ENCODE measurements at regions not wholly inside any gene's neighbourhood (a gene's known extent, or its start where the extent isn't known, plus 50 kb on each side); places are given as distances from the start of the nearest gene placed in this dataset.
"Not testable (repeated sequence)": the region's sequence is repeated elsewhere in the genome, so short reads cannot be mapped to it uniquely, and the experiment has no call there.

DNA sequence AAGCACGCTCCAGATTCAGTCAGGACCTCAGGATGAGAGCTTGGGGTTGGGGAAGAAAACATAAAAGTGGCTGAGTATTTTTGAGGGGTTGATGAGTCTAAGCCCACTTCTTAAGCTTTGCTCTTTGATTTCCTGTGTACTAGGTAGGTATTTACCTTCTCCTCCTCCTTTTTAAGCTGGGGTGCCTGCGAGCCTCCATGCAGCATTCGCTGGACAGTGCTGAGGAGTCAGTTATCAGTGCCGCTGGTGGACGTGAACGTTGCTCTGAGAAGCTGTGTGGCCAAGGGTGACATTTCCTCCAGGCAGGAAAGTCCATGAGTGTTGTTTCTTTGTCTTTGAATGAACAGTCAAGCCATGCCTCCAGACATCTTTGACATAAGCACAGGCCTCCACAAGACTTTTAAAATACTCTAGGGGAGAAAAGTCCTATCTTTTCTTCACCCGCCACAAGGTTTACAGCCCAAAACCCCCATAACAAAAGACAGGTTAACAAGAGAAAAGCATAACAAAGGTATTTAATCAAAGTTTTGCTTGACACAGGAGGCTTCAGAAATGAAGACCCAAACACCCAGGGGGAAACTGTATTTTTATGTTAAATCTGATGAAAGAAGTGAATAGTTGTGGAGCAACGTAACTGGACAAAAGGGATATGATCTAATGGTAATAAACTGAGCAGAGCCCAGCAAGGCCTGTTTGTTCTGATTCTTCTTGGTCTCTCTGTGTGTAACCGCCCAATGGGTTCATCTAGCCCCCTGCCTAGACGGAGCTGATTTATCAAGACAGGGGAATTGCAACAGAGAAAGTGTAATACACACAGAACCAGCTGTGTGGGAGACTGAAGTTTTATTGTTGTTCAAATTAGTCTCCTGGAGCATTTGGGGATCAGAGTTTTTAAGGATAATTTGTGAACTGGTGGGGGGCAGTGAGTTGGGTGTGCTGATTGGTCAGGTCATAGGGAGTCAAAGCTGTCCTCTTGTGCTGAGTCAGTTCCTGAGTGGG, 217.9 kb downstream of the SPATA31A1 start:
- not testable (repeated sequence) for H3K9ac ChIP-seq (ENCODE audit: low read length); H3K27me3 ChIP-seq (ENCODE audit: control insufficient read depth, insufficient read depth, low read length)

DNA sequence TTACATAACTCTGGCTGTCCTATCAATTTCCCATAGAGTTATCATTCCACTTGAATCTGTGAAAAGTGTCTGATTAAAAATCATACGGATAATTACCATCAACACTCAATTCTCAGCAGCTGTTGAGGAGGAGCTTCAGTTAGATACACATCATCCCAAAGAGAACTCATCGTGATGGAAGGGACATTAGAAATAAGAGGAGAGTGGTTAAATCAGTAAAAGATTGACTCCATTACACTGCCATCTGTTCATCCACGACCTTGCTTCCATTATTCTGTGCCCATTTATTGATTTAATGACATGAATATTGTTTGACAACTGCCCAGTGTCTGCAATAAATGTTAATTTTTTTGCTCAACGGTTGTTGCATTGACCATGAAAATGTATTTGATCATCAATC, 223.5 kb downstream of the SPATA31A1 start:
- not testable (repeated sequence) for H3K9ac ChIP-seq (ENCODE audit: low read length); H3K27me3 ChIP-seq (ENCODE audit: control insufficient read depth, insufficient read depth, low read length); H3K4me3 ChIP-seq (ENCODE audit: low read length); H3K4me1 ChIP-seq (ENCODE audit: control insufficient read depth, insufficient read depth, low read length); H3K27ac ChIP-seq (ENCODE audit: low read depth, low read length); H3K36me3 ChIP-seq (ENCODE audit: control insufficient read depth, insufficient read depth, low read length)

More for the DNA sequence above, 217.9 kb downstream of the SPATA31A1 start:
- H3K4me3 ChIP-seq (ENCODE audit: low read length); H3K36me3 ChIP-seq (ENCODE audit: control insufficient read depth, insufficient read depth, low read length); H3K4me1 ChIP-seq (ENCODE audit: control insufficient read depth, insufficient read depth, low read length); H3K27ac ChIP-seq (ENCODE audit: low read depth, low read length): not testable (repeated sequence)

DNA sequence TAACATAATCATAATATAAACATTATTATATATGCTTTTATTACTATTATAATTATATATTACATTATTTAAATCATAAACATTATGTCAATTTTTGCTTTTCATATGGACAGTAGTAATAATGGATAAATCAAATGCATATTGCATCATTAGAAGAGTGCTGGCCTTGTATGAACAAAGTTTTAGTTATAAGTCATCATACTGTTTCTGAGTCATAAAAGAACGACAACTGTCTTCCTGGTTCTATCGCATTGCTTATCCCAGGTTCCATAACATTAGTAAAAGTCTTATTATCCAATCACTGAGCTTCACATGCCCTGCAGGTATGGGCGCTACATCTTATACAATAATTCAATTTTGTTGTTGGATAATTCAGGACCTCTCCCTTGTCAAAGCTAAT, 225.8 kb downstream of the SPATA31A1 start:
- not testable (repeated sequence) for H3K4me1 ChIP-seq (ENCODE audit: control insufficient read depth, insufficient read depth, low read length); H3K9ac ChIP-seq (ENCODE audit: low read length); H3K4me3 ChIP-seq (ENCODE audit: low read length); H3K27me3 ChIP-seq (ENCODE audit: control insufficient read depth, insufficient read depth, low read length); H3K27ac ChIP-seq (ENCODE audit: low read depth, low read length); H3K36me3 ChIP-seq (ENCODE audit: control insufficient read depth, insufficient read depth, low read length)

DNA sequence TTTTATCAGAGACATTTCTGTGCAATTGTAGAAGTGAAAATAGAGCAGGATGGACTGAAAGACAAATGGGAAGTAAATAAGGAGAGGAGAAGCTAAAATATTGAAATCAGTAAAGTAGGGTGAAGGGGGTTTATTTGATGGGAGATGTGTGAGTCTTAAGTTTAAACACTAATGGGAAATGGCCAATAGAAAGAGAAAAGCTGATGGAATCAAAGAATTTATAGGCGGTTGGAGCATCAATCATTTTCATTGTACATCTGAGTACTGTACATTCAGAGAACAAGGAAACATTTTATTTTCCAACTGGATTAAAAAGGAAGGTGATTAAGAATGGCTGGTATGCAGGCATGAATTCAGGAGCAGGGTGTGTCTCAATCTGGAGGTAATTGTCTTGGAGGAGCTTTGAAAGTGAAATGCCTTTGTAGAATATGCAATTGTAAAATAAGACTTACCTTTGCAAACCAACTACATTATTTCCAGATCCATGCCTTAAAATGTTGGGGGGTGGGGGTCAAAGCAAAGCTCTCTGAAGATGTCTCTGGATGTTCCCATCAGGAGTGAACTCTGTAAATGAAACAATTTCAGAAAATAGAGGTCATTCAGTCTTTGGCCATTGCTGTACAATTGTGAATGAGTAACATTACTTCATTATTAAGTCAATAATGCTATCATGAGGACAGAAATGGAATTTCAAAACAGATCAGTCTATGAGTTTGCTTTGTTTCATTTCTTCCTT, 227.4 kb downstream of the SPATA31A1 start:
- H3K4me3 ChIP-seq (ENCODE audit: low read length); H3K27ac ChIP-seq (ENCODE audit: low read depth, low read length): not testable (repeated sequence)

DNA sequence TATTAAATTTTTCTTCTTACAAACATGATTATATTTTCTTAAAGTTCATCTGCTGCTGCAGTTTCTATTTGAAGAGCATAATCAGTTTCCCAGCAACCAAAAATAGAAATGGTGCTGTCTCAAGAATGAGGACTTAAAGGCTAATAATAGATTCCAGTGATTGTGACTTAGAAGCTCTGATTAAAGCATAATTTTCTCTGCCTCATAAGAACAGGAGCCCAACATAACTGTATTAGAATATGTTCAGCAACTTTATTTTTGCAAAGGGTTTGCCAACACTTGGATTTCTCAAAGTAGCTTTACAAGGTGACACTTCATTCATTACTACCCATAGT, 227.9 kb downstream of the SPATA31A1 start:
- H3K27me3 ChIP-seq (ENCODE audit: control insufficient read depth, insufficient read depth, low read length); H3K27ac ChIP-seq (ENCODE audit: low read depth, low read length); H3K4me1 ChIP-seq (ENCODE audit: control insufficient read depth, insufficient read depth, low read length); H3K9ac ChIP-seq (ENCODE audit: low read length); H3K36me3 ChIP-seq (ENCODE audit: control insufficient read depth, insufficient read depth, low read length); H3K4me3 ChIP-seq (ENCODE audit: low read length): not testable (repeated sequence)

More for the DNA sequence above, 227.4 kb downstream of the SPATA31A1 start:
- not testable (repeated sequence) for H3K36me3 ChIP-seq (ENCODE audit: control insufficient read depth, insufficient read depth, low read length); H3K9ac ChIP-seq (ENCODE audit: low read length); H3K27me3 ChIP-seq (ENCODE audit: control insufficient read depth, insufficient read depth, low read length); H3K4me1 ChIP-seq (ENCODE audit: control insufficient read depth, insufficient read depth, low read length)

DNA sequence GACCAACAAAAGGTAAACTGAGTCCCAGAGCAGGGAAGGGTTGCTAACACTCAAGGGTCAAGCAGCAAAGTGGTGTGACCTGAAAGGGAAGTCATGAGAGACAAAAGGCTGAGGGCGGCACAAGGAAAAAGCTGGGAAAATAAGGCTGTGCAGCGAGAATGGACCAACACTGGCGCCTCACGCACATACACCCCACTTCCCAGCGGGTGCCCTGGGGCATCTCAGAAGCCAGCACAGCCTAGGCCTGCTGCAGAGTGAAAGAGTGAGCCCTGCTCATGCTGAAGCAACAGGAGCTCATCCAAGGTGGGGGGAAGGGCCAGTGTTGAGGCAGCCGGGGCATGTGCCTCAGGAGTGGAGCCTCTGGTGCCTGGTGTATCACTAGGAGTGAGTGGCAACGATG, 229.8 kb downstream of the SPATA31A1 start:
- H3K27me3 ChIP-seq (ENCODE audit: control insufficient read depth, insufficient read depth, low read length); H3K4me3 ChIP-seq (ENCODE audit: low read length); H3K27ac ChIP-seq (ENCODE audit: low read depth, low read length); H3K4me1 ChIP-seq (ENCODE audit: control insufficient read depth, insufficient read depth, low read length); H3K9ac ChIP-seq (ENCODE audit: low read length); H3K36me3 ChIP-seq (ENCODE audit: control insufficient read depth, insufficient read depth, low read length): not testable (repeated sequence)

DNA sequence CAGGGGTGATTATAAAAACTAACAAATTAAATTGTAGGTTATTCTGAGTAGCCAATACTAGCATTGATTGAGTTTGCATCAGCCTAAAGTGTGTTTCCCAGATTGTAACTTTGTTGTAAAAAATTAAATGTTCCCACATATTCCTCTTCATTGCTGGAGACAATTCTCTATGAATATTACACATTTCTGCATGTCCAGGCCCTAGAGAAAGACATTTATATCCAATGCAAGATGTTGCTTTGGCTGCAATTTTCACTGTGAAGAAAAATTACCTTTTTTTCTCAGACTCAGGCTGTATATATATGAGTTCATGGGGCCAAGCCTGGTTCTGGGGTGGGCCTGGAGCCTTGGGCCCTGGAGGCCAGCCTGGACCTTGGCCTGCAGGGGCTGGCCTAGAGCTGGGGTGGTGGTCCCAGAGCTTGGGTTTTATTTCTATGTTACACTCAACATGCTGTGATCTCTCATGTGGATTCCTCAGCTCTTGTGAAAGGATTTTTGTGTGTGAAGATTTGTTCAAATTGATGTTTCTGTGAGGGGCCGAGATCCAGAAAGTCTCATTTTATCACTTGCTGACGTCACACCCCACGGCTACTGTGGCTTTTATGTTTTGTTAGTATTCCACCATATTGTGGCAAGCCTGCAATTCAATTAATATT, 232.5 kb downstream of the SPATA31A1 start:
- H3K36me3 ChIP-seq (ENCODE audit: control insufficient read depth, insufficient read depth, low read length), result no peaks in the 10 kb centered on the region
- no peaks in the 10 kb centered on the region for H3K27me3 ChIP-seq (ENCODE audit: control insufficient read depth, insufficient read depth, low read length)
- no peak overlapping the region for H3K27ac ChIP-seq (ENCODE audit: low read depth, low read length)
- no peaks in the 10 kb centered on the region for H3K4me1 ChIP-seq (ENCODE audit: control insufficient read depth, insufficient read depth, low read length)
- H3K4me3 ChIP-seq (ENCODE audit: low read length), result no peak overlapping the region
- H3K9ac ChIP-seq (ENCODE audit: low read length), result no peak overlapping the region

DNA sequence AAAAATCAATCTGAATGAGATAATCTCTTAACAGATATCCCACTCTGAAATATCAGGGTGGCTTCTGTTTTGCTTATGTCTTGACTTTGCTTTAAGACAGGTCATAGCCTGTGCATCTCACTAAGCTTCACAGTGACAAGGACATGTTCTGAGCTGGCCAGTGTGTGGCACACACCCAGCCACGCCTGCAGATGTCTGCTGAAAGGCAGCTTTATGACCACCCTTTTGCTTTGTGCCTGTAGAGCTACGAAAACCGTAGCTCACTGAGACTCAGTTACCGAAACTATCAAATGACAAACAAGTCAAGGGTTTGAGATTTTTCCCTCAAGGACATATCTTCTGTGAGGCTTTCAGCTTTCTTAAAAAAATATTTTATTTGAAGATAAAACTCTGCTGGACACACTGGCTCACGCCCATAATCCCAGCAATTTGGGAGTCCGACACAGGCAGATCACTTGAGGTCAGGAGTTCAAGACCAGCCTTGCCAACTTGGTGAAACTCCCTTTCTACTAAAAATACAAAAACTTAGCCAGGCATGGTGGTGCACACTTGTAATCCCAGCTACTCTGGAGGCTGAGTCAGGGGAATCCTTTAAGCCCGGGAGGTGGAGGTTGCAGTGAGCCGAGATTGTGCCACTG, 233.2 kb downstream of the SPATA31A1 start:
- H3K9ac ChIP-seq (ENCODE audit: low read length), result no peak overlapping the region
- no peak overlapping the region for H3K27ac ChIP-seq (ENCODE audit: low read depth, low read length)
- no peak overlapping the region for H3K4me3 ChIP-seq (ENCODE audit: low read length)
- H3K36me3 ChIP-seq (ENCODE audit: control insufficient read depth, insufficient read depth, low read length), result no peaks in the 10 kb centered on the region
- no peaks in the 10 kb centered on the region for H3K4me1 ChIP-seq (ENCODE audit: control insufficient read depth, insufficient read depth, low read length)
- H3K27me3 ChIP-seq (ENCODE audit: control insufficient read depth, insufficient read depth, low read length), result no peaks in the 10 kb centered on the region

DNA sequence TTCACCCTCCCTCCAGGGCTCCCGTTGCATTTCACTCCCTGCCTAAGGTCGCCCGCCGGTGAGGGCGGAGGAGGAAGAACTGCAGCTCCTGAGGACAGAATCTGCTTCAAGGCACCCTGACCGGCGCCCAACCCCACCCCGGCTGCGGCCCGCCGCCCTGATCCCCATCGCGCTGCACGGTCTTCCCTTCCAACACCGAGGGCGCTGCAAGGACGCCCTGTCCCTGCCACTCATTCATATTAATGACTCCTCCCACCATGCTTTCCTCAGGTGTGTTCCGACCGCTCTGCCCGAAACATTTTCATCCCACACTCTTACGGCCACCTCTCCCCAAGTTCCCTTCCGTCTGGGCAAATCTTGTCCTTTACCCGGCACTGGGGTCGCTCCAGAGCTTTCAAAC, 248.6 kb downstream of the SPATA31A1 start:
- H3K9ac ChIP-seq (ENCODE audit: low read length); H3K4me1 ChIP-seq (ENCODE audit: control insufficient read depth, insufficient read depth, low read length); H3K27me3 ChIP-seq (ENCODE audit: control insufficient read depth, insufficient read depth, low read length); H3K4me3 ChIP-seq (ENCODE audit: low read length); H3K36me3 ChIP-seq (ENCODE audit: control insufficient read depth, insufficient read depth, low read length); H3K27ac ChIP-seq (ENCODE audit: low read depth, low read length): not testable (repeated sequence)

DNA sequence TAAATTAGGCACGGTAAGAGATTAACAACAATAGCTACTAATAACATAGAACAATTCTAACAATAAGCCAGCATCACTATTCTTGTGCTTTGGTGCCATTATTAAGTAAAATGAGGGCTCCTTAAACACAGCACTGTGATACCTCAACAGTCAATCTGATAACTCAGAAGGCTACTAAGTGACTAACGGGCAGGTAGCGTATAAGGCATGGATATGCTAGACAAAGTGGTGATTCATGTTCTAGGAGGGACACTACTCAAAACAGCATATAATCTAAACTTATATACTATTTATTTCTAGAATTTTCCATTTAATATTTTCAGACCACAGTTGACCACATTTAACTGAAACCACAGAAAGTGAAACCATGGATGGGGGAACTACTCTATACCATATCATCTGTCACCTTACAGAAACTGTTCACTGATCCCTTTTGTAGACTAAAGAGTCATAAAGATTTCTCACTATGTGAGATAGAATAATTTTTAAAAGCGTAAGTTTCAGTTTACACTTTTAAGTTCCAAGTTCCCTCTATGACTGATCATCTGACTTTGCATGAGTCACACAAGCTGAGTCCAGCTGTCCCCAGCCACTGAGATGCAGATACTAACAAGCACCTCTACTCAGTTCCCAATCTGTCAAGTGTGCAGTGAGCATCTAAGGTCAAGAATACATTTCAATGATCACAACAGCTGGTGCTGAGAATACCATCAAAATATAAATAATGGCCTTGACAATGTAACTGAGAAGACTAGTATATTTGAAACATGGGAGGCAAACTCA, 256.2 kb downstream of the SPATA31A1 start:
- not testable (repeated sequence) for H3K27me3 ChIP-seq (ENCODE audit: control insufficient read depth, insufficient read depth, low read length)

DNA sequence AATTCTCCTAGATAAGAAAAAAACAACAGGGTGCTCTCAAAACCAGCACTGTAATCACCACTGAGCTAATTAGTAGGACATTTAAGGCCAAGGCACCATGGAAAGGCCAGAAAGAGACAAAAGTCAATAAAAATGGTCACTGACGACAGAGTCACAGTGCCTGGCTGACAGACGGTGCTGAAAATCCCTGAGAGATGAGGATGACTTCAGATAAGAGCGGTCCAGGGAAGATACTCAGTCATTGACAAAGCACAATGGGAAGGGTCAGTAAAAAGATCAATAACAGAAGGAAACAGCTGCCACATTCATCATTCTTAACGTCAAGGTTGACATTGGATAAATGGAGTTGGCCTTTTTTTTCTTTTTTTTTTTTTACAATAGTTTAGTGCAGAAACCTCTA, 261.0 kb downstream of the SPATA31A1 start:
- not testable (repeated sequence) for H3K36me3 ChIP-seq (ENCODE audit: control insufficient read depth, insufficient read depth, low read length); H3K4me3 ChIP-seq (ENCODE audit: low read length); H3K4me1 ChIP-seq (ENCODE audit: control insufficient read depth, insufficient read depth, low read length); H3K27me3 ChIP-seq (ENCODE audit: control insufficient read depth, insufficient read depth, low read length); H3K27ac ChIP-seq (ENCODE audit: low read depth, low read length); H3K9ac ChIP-seq (ENCODE audit: low read length)

More for the DNA sequence above, 256.2 kb downstream of the SPATA31A1 start:
- H3K4me1 ChIP-seq (ENCODE audit: control insufficient read depth, insufficient read depth, low read length); H3K4me3 ChIP-seq (ENCODE audit: low read length); H3K27ac ChIP-seq (ENCODE audit: low read depth, low read length); H3K9ac ChIP-seq (ENCODE audit: low read length); H3K36me3 ChIP-seq (ENCODE audit: control insufficient read depth, insufficient read depth, low read length): not testable (repeated sequence)

DNA sequence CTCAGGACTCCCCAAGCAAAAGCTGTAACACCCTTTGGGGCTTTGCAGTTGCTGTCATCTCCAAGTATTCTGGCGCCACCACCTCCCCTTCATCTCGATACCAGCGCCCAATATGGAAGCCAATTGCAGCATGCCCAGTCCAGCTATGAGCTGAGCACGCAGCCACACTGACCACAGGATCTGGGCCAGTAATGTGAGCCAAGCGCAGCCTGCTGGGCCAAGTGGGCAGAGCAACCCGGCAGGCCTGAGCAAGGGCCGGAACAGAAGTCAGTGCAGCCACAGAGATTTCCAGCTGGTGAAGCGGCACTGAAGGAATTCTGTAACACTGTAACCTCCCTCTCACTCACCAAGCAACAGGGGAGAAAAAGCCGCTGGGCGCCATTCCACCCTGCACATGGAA, 268.6 kb downstream of the SPATA31A1 start:
- not testable (repeated sequence) for H3K27me3 ChIP-seq (ENCODE audit: control insufficient read depth, insufficient read depth, low read length); H3K9ac ChIP-seq (ENCODE audit: low read length); H3K27ac ChIP-seq (ENCODE audit: low read depth, low read length); H3K4me3 ChIP-seq (ENCODE audit: low read length); H3K4me1 ChIP-seq (ENCODE audit: control insufficient read depth, insufficient read depth, low read length); H3K36me3 ChIP-seq (ENCODE audit: control insufficient read depth, insufficient read depth, low read length)
